Stimulated activated CD4-positive, alpha-beta T cell treated with anti-CD3 and anti-CD28 coated beads, Interleukin-1b, Interleukin-23, amount 100 ng/mL, for 1 hour (primary cell): ENCODE measurements at regions not wholly inside any gene's neighbourhood (a gene's known extent, or its start where the extent isn't known, plus 50 kb on each side); places are given as distances from the start of the nearest gene placed in this dataset.

ENCODE experiments used
- DNase-seq, 2 donors: peaks; one replicate each; pipeline ENCODE4 v3.0.0-alpha.2; 2020; ENCODE audit warnings: low read depth in 2 of 2

DNA sequence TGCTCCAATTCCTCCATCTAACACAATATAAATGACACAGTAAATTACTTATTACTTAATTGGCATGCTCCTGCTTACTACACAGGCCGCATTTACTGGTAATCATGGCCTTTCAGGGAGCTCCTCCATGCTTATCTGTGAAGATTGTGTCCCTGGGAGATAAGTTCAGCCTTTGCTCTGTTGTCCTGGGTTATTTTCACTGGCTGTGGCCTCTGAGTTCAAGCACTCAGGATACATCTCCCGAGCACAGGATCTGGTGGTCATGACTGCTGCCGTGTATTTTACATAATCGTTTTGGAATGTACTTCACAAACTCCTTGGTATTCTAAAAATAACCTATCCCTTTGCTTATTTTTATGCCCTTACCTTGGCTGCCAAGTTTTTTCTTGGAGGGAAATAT lies 215.7 kb downstream of the ICE1 start:
- DNase-seq: no peak

DNA sequence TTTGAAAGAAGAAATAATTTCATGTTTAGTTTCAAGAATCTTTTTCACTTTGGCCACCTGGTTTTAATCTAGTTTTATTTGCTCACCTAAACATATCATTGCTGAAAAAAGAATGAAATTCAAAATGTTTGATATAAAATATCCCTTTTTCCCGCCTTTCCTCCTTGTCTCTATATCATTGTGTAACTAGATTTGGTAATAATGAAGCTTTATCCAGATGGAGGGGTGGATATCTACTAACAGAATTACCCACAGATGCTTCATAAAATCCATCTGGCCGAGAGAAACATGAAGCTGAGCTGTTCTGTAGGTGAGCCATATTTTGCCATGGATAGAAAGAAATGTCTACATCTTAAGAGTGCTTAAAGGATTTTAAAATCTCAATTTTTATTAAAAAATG lies 214.7 kb downstream of the ICE1 start:
- no peak for DNase-seq

DNA sequence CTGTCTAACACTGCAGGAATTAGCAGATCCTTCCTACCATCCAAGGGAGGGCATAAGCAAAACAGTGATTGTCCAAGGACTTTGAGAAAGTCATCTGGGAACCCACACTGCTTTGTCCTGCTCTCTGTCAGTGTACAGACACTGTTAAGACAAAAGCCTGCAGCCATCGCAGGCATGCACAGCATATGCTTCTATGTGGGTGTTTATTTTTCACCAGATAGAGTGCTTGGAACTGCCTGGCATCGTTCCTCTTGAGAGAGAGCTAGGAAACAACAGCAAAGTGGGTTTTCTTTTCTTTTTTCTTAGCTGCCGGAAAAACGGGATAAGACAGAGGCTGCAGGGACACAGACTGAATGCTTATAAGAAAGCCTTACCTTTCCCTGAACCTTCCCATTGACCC lies 212.3 kb downstream of the ICE1 start:
- no peak for DNase-seq

DNA sequence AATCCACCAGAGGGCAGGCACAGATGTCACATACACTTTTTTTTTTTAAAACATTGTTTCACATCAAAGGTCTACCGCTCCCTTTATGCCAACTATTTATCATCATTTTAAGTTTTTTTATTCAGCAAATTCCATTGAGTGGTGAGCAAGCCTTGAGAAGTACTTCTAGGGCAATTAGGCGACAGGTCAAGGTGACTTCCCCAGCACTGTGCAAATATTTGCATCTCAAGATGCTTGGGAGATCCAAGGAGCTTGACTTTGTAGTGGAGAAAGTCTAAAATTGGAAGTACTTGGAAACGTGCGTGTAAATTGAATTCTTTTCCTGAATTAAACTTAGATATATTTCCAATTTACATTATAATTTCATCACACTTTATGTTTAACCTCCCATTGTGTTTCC lies 211.1 kb downstream of the ICE1 start:
- no peak for DNase-seq

DNA sequence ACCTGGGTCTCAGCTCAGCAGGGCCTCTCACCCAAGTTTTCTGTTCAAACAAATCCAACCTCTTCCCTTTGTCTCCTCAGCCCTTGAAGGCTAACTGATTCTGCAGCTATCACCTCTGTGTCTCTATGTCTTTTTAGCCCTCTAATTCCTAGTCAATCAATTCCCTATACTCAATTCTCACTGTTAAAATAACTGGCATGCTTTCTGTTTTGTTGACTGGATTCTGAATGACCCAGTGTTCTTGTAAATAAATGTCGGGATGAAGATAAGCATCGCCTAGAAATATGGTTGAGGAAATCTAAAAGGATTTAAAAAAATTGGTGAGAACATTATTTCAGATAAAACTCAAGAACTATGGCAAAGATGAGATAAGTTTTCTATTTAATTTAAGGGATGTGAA lies 210.2 kb downstream of the ICE1 start:
- DNase-seq: no peak

DNA sequence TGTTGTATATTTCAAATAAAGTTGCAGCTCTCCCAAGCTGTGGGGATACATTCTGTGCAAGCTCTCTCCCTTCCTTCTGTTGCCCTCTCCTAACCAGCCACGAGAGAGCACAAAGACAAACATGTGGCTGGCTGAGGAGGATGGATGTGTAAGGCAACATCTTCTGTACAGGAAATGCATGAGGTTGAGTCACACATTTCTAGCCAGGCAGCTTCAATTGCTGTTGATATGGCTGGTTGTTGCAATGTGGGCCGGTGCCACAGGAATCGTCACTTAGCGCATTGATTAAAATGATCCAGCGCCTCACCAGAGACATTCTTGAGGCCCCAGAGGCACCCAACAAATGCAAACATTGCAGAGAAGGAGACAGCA lies 207.1 kb downstream of the ICE1 start:
- DNase-seq: no peak

- DNase-seq: no peak
Observed at GRCh38 chr5:5628866-5629606, 206.6 kb downstream of the ICE1 start.

DNA sequence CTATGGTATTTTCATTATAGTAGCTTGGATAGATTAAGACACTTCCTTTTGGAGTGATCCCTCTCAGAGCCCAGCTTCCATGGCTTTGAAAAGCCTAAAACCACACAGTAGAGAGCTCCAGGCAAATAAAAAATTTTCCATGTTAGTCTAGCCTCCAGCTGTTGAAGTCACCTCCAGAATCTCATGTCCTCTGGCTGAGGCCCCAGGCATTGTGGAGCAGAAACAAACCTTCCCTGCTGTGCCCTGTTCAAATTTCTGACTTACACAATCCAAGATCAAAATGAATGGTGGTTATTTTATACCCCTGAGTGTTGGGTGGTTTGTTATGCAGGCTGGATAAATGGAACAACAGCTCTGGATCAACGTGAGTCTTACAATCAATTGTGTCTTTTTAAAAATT lies 203.9 kb downstream of the ICE1 start:
- no peak for DNase-seq

DNA sequence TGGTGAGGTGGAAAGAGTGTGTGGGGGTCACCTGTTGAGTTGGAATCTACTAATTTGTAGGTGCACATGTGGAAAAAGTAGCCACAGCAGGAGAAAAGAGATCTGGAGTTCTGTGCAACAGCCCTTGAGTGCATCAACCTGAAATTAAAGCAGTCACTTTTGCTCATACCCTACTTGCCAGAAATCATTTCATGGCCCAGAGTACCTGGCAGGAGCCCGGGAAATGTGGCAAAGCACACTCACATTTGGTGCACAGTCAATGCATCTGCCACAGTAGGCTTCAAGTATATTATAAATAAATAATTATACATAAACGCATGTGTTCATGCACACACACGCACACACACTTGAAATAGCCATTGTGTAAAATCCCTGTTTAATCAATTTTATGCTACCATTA lies 203.0 kb downstream of the ICE1 start:
- no peak for DNase-seq

DNA sequence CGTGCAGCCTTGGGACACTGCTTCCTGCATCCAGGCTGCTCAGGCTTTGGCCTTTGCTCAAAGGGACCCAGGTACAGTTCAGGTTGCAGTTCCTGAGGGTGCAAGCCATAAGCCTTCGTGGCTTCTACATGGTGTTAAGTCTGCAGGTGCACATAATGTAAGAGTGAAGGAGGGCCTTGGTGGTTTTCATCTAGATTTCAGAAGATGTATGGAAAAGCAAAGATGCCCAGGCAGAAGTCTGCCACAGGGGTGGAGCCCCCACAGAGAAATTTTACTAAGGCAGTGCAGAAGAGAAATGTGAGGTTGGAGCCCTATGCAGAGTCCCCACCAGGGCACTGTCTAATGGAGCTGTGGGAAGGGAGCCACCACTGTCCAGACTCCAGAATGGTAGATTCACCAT lies 200.9 kb downstream of the ICE1 start:
- DNase-seq: no peak

DNA sequence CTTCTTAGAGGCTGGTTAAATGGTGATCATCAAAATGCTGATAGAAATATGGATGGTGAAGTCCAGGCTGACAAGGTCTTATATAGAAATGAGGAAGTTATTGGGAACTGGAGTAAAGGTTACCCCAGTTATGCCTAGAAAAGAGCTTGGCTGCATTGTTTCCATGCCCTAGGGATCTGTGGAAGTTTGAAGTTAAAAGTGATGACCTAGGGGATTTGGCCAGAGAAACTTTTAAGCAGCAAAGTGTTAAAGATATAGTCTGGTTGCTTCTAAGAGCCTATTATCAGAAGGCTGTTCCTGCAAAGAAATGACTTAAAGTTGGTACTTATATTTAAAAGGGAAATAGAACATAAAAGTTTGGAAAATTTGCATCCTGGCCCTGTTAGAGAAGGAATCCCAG lies 200.3 kb downstream of the ICE1 start:
- no peak for DNase-seq

- DNase-seq: no peak
Observed at GRCh38 chr5:5619546-5619945, 197.1 kb downstream of the ICE1 start.

DNA sequence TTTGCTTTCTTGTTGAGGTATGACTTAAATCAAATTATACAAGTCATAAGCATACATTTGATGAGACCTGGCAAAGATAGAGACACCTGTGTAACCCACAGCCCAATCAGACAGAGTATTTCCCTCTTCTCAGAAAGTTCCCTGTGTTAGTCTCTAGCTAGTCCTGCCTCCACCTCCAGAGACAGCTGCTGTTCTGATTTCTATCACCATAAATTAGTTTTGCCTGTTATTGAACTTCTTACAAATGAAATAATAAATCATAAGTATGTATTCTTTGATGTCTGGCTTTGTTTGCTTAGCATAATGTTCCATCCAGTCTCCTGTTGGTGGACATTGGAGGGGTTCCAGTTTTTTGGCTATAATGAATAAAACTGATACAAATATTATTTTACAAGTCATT lies 194.5 kb downstream of the ICE1 start:
- DNase-seq: no peak

GRCh38 chr5:5616247-5616895 lies 193.9 kb downstream of the ICE1 start:
- DNase-seq: no peak

DNA sequence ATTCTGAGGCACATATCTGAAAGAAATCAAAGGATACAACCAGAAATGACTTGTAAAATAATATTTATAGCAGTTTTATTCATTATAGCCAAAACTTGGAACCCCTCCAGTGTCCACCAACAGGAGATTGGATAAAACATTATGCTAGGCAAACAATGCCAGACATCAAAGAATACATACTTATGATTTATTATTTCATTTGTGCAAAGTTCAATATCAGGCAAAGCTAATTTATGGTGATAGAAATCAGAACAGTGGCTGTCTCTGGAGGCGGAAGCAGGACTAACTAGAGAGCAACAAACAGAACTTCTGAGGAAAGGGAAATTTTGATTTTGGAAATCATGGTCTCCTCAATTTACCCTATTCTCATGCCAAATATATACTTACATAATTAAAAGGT lies 193.1 kb downstream of the ICE1 start:
- no peak for DNase-seq

DNA sequence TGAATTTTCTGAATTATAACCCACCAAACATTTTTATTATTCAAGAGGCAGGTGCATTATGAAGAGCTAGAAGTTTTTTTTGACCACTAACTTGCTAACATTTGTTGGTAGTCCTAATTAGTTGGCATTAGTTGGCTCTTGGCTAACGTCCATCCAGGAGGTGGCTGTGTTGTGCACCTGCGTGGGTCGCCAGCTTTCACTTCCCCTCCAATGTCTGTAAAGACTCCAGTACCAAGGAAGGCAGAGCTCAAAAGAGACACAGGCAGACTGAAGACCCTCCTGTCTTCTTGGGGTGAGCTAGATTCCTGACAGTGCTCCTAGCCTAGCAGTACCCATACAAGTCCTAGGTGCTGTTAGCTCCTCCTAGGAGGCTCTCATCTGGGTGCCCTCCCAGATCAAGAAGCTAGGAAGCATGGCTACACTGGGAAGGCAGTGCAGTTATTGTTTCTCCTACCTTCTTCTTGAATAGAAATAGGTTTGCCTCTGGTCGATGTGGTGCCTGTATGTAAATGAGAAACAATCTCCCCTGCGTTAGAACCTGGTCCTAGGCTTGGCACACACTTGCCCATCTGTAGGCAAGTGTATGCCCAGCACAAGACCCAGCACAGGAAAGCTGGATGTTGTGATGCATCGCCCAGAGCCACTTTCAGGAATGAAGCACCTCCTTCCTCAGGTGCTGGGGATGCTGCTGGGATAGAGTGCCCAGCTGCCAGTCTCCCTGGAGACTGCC lies 190.9 kb downstream of the ICE1 start:
- DNase-seq: no peak

DNA sequence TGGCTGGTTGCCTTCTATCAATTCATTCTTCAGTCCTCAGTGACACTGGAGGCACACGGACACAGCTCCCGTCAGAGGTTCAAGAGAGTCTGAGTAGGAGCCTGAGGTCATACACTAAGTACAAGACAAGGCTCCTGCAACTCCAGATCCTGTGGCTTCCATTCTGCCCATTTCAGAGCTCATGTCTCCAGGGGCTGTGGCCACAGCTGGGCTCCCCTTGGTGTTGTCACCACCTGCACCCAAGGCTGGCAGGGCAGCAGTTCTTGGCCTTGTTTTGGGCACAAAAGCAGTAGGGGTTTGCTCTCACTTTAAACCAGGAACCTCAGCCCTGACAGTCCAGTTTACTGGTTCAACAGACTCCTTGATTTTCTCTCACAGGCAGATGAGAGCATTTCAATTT lies 189.6 kb downstream of the ICE1 start:
- no peak for DNase-seq

- no peak for DNase-seq
Observed at GRCh38 chr5:5609935-5610334, 187.5 kb downstream of the ICE1 start.

DNA sequence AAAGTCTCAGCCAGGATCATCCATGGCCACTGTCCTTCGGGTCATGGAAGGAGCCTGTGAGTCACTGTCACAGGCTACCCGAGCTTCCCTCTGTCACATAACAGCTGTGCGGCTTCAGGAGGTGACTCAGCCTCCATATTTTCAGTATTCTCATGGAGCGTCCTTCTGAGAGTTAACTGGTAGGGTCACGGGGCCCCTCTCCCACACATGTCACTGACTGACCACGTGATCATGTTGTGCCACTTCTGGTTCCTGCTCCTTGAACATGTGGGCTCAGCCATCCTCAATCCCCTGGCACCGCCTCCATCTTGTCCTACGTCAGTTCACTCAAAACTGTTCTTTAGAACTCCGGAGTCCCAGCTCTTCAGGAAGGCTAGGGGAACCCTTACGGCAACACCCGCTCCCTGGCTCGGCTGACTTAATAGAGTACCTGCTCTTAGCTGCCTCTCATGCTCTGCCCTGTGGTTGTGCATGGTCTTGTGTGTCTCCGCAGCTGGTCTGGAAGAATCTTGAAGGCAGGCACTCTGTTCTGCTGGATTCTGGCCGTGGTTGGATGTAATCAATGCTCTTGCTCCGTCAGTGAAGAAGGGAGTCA lies 182.8 kb downstream of the ICE1 start:
- no peak for DNase-seq

GRCh38 chr5:5602554-5602953 lies 180.1 kb downstream of the ICE1 start:
- no peak for DNase-seq

DNA sequence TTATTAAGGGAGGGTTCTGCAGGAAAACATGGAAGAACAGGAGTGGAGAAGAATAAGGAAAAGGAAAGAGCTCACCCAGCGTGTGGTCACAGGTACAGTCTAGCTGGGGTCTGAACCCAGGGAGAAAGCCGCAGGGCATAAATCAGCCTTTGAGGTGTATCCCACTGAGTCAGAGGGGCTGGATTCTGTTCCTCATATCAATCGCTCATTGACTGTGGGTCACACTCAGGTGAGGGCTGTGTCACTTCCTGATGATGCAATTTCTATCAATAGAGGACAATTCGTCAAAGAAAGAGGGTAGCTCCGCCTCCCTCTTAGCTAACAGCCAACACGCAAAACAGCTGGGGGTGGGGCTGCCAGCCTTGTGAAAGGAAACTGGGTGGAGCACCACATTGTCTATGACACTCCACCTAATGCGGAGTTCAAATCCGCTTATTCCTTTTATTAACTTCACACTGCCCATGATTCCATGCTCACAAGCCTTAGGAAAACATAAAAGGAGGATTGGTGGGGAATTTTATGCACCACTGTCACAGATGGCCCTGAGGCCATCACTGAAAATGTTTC lies 176.2 kb downstream of the ICE1 start:
- no peak for DNase-seq

DNA sequence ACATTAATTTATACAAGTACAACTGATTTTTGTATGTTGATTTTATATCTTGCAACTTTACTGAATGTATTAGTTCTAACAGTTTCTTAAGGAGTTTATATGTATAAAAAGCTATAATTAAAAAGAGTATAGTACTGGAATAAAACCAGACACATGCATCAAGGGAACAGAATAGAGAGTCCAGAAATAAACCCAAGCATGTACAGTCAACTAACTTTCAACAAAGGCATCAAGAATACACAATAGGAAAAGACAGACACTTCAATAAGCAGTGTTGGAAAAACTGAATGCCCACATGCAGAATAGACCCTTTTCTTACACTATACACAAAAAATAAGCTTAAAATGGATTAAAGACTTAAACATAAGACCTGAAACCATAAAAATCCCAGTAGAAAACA lies 170.9 kb downstream of the ICE1 start:
- no peak for DNase-seq

DNA sequence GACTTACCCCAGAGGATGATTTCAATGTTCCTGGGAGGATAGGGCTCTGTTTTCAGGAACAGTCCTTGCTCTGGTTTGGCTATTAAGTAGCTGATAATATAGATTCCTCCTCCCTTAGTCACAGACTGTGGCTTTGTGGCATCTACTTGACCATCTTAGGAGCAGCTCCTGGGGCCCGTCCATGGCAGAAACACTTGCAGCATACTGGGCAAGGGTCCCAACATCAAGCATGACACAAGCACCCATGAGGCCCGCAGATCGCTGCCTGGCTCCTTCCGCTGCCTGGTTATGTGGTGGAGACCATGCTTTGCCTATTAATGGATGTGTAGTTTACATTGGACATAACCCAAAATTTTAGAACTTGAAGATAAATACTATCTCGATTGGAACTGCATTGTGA lies 170.1 kb downstream of the ICE1 start:
- no peak for DNase-seq
